Dendritic cell treated with granulocyte-macrophage colony-stimulating factor and Interleukin-4, amounts not matched to agents 40 ng/mL and 50 ng/mL, for 4 days (primary cell): ENCODE measurements at regions not wholly inside any gene's neighbourhood (a gene's known extent, or its start where the extent isn't known, plus 50 kb on each side); places are given as distances from the start of the nearest gene placed in this dataset.

Experiments
- H3K27ac Mint-ChIP-seq: one replicate; pipeline ENCODE4 v1.8.0; 2022; ENCODE audit warnings: mild to moderate bottlenecking, mixed read lengths
- H3K27me3 Mint-ChIP-seq: one replicate; pipeline ENCODE4 v1.8.0; 2022; ENCODE audit warnings: mild to moderate bottlenecking, mixed read lengths
- H3K36me3 Mint-ChIP-seq: one replicate; pipeline ENCODE4 v1.8.0; 2022; ENCODE audit warnings: low read depth, mixed read lengths
- H3K4me1 Mint-ChIP-seq: one replicate; pipeline ENCODE4 v1.8.0; 2022; ENCODE audit warnings: low read depth, mixed read lengths
- H3K4me3 Mint-ChIP-seq: one replicate; pipeline ENCODE4 v1.8.0; 2022; ENCODE audit warnings: mild to moderate bottlenecking, moderate library complexity, mixed read lengths
- H3K9me3 Mint-ChIP-seq: one replicate; pipeline ENCODE4 v1.8.0; 2022; ENCODE audit warnings: mixed read lengths
- intact Hi-C: fragments of 100-400 bp; cut with micrococcal nuclease; formaldehyde crosslinking; loops from one replicate; pipeline ENCODE4 v1.15.0; 2022

DNA sequence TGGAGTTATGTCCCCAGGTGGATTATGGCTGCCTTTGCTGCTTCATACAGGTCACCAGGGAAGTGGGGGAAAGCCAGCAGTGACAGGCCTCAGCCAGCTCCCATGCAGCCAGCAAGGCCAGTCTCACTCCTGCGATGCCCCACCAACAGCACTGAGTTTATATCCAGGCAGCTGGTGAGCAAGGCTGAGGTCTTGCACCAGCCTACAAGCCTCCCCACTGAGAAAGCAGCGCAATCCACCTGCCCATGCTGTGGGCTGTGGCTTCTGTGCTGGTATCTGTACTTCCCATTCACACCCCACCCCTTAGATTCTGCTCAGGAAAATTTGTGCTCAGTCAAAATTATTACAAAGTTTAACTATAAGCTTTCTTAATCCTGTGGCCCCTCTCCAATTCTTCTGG is 153.5 kb downstream of the HHIP start:
- H3K36me3 Mint-ChIP-seq: no peaks in the 10 kb centered on the region
- intact Hi-C loops: no loop called here

DNA sequence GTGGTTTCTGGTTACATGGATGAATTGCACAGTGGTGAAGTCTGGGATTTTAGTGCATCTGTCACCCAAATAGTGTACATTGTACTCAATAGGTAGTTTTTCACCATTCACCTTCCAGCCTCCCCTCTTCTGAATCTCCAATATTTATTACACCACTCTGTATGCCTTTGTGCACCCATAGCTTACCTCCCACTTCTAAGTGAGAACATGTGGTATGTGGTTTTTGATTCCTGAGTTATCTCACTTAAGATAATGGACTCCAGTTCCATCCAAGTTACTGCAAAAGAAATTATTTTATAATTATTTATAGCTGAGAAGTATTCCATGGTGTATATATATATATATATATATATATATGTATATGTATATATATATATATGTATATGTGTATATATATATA is 155.8 kb downstream of the HHIP start:
- Mint-ChIP-seq H3K4me1 (no peaks in the 10 kb centered on the region), H3K4me3 (no peak overlapping the region), H3K9me3 (peaks cover 17% of the 10 kb centered on the region), H3K27ac (no peak overlapping the region), H3K36me3 (no peaks in the 10 kb centered on the region), H3K27me3 (no peaks in the 10 kb centered on the region)
- intact Hi-C loops: no loop called here

More for the DNA sequence above, 153.5 kb downstream of the HHIP start:
- Mint-ChIP-seq H3K9me3 (peaks cover 18% of the 10 kb centered on the region), H3K4me1 (no peaks in the 10 kb centered on the region), H3K27ac (no peak overlapping the region), H3K4me3 (no peak overlapping the region), H3K27me3 (no peaks in the 10 kb centered on the region)

DNA sequence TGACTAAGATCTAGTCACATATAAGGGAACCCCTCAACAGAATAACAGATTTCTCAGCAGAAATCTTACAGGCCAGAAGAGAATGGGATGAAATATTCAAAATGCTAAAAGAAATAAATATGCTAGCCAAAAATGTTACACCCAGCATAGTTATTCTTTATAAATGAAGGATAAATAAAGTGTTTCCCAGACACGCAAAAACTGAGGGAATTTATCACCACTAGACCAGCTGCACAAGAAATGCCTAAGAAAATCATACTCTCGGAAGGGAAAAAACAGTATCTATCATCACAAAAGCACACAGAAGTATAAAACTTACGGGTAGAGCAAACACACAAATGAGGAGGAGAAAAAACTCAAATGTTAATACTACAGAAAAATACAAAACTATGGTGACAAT is 162.1 kb downstream of the HHIP start:
- Mint-ChIP-seq H3K4me1 (no peaks in the 10 kb centered on the region), H3K27ac (no peak overlapping the region), H3K9me3 (peaks cover 36% of the 10 kb centered on the region), H3K27me3 (no peaks in the 10 kb centered on the region), H3K4me3 (no peak overlapping the region), H3K36me3 (no peaks in the 10 kb centered on the region)
- intact Hi-C loops: no loop called here

DNA sequence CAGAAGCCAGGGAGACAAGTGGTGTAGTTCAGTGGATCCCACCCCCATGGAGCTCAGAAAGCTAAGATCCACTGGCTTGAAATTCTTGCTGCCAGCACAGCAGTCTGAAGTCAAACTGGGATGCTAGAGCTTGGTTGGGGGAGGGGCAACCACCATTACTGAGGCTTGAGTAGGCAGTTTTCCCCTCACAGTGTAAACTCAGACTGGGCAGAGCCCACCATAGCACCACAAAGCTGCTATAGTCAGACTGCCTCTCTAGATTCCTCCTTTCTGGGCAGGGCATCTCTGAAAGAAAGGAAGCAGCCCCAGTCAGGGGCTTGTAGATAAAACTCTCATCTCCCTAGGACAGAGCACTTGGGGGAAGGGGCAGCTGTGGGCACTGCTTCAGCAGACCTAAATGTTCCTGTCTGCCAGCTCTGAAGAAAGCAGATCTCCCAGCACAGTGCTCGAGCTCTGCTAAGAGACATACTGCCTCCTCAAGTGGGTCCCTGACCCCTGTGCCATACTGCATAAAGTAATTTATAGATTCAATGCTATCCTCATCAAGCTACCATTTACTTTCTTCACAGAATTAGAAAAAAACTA is 163.2 kb downstream of the HHIP start:
- intact Hi-C loops: no loop called here
- peaks cover 45% of the 10 kb centered on the region for H3K9me3 Mint-ChIP-seq
- H3K27ac Mint-ChIP-seq: no peak overlapping the region
- no peak overlapping the region for H3K4me3 Mint-ChIP-seq
- no peaks in the 10 kb centered on the region for H3K27me3 Mint-ChIP-seq
- H3K4me1 Mint-ChIP-seq: no peaks in the 10 kb centered on the region
- no peaks in the 10 kb centered on the region for H3K36me3 Mint-ChIP-seq

DNA sequence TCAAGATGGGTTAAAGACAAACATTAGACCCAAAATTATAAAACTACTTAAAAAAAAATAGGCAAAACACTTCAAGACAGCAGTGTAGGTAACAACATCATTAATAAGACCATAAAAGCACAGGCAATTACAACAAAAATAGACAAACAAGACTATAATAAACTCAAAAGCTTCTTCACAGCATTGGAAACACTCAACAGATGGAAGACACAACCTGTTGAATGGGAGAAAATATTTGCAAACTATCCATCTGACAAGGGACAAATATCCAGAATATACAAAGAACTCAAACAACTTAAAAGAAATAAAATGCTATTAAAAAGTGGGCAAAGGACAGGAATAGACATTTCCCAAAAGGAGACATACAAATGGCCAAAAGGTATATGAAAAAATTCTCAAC is 170.7 kb downstream of the HHIP start:
- Mint-ChIP-seq H3K27me3 (no peaks in the 10 kb centered on the region), H3K4me1 (no peaks in the 10 kb centered on the region), H3K27ac (no peak overlapping the region), H3K36me3 (no peaks in the 10 kb centered on the region), H3K9me3 (peaks cover 9% of the 10 kb centered on the region), H3K4me3 (no peak overlapping the region)
- intact Hi-C loops: no loop called here

DNA sequence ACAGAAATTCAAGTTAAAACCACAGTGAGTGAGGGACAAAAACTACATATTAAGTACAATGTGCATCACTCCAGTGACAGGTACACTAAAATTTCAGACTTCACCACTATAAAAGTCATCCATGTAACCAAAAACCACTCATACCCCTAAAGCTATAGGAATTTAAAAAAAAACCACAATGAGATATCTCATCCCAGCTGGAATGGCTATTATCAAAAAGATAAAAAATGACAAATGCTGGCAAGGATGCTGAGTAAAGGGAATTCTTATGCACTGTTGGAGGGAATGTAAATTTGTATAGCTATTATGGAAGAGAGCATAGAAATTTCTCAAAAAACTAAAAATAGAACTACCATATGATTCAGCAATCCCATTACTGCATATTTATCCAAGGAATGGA is 171.1 kb downstream of the HHIP start:
- no peak overlapping the region for H3K27ac Mint-ChIP-seq
- no peaks in the 10 kb centered on the region for H3K4me1 Mint-ChIP-seq
- intact Hi-C loops: no loop called here
- H3K4me3 Mint-ChIP-seq: no peak overlapping the region
- peaks cover 9% of the 10 kb centered on the region for H3K9me3 Mint-ChIP-seq
- H3K36me3 Mint-ChIP-seq: no peaks in the 10 kb centered on the region
- H3K27me3 Mint-ChIP-seq: no peaks in the 10 kb centered on the region

DNA sequence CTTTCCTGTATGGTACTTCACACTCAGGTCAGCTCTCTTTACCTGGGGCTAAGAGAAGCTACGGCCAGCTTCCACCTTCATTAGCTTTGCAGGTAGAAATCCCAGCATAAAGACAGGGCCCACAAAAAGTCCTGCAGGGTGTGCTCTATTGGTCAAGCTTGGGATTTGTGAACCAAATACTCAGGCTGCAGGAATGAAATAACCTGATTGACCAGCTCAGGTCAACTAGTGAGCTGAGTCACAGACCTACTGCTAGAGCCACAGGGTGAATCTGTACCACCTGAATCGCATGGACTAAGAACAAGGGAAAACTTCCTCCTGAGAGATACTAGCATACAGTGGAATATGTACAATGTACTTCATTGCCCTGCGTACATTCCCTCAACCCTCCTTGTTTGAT is 172.2 kb downstream of the HHIP start:
- intact Hi-C loops: no loop called here
- no peaks in the 10 kb centered on the region for H3K36me3 Mint-ChIP-seq
- no peaks in the 10 kb centered on the region for H3K4me1 Mint-ChIP-seq
- H3K4me3 Mint-ChIP-seq: no peak overlapping the region
- peaks cover 9% of the 10 kb centered on the region for H3K9me3 Mint-ChIP-seq
- no peaks in the 10 kb centered on the region for H3K27me3 Mint-ChIP-seq
- H3K27ac Mint-ChIP-seq: no peak overlapping the region

DNA sequence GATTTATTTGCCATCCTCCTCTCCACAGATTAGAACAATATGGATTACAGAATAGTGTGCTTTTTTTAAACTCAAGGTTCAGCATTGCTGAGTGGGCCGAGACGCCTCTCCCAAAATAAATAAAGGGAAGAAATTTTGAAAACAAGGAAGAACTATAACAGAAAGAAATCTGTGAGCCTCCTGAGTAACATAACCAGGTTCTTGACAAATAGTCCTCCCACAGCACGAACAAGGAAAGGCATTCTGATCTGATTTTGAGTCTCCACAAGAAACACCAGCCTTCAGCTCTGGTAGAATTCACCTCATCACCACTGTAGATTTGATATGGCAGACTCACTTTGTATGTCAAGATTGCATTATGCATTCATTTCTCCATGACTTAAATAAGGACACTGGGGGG is 173.6 kb downstream of the HHIP start:
- no peaks in the 10 kb centered on the region for H3K9me3 Mint-ChIP-seq
- no peaks in the 10 kb centered on the region for H3K4me1 Mint-ChIP-seq
- H3K27ac Mint-ChIP-seq: no peak overlapping the region
- no peaks in the 10 kb centered on the region for H3K36me3 Mint-ChIP-seq
- no peak overlapping the region for H3K4me3 Mint-ChIP-seq
- H3K27me3 Mint-ChIP-seq: no peaks in the 10 kb centered on the region
- intact Hi-C loops: no loop called here

DNA sequence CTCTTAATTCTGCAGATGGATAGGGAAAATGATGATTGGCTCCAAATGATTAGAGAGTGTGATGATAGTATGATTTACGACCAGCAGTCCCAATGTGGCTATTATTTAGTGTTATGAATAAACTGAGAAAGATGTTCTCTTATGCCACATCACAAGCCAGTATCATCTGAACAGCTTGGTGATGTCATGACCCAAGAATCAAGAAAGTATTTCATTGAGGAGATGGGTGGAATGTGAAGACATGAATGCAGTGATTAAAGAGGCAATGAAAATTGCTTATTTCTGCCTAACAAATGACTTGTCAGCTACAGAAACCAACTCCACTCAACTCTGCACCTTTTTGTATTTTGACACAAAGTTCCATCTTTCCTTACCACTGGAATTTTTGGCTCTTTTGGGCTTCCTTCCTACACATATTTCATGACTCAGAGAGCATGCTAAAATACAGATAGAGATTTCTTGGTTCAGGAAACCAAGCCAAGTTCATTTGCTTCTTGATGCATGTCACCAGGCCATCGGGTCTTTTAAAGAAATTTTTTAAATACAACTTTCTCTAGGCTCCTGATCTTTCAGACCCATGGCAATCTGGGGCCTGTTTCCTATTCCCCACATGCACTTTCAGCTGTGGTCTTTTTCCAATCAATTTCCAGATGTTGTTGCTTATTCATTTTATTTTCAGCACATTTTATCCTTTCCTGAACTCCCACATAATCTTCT is 174.2 kb downstream of the HHIP start:
- Mint-ChIP-seq H3K4me3 (no peak overlapping the region), H3K9me3 (no peaks in the 10 kb centered on the region), H3K27ac (no peak overlapping the region), H3K27me3 (no peaks in the 10 kb centered on the region), H3K36me3 (no peaks in the 10 kb centered on the region), H3K4me1 (no peaks in the 10 kb centered on the region)
- intact Hi-C loops: no loop called here

DNA sequence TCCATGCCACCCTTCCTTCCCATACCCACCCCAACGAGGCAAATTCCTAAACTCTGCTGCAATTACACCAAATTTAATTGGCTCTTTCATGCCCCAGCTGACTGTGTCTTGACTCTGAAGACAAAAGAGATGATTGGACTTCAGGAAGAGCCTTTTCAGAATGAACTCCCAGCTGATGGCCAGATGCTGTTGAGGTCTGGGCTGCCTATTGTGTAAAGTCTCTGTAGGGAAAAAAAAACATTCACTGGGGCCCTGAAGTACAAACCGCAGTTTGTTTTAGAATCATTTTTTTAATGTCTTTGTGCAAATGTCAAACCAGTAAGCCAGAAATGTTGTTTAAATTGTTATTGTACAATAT is 174.8 kb downstream of the HHIP start:
- Mint-ChIP-seq H3K27ac (no peak overlapping the region), H3K4me3 (no peak overlapping the region), H3K9me3 (no peaks in the 10 kb centered on the region), H3K27me3 (no peaks in the 10 kb centered on the region), H3K36me3 (no peaks in the 10 kb centered on the region), H3K4me1 (no peaks in the 10 kb centered on the region)
- intact Hi-C loops: no loop called here

DNA sequence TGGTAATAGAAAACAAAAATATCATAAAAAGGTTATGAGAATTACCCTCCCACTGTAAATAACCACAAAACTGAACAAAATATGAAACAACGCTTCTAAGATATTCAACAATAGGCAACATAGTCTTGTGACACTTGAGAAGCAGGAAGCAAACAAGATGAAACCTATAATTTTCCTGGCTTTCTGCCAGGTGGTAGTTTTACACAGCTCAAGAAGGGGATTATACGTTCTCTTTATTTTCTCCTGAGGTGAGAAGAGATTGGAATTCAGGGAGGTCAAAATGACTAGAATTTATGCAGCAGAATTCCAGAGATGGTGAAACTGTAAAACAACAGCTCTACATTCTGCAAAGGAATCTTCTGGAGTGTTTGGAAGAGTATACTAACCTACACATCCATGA is 186.0 kb downstream of the HHIP start:
- Mint-ChIP-seq H3K4me3 (no peak overlapping the region), H3K36me3 (no peaks in the 10 kb centered on the region), H3K9me3 (no peaks in the 10 kb centered on the region), H3K27ac (no peak overlapping the region), H3K27me3 (no peaks in the 10 kb centered on the region), H3K4me1 (no peaks in the 10 kb centered on the region)
- intact Hi-C loops: no loop called here

DNA sequence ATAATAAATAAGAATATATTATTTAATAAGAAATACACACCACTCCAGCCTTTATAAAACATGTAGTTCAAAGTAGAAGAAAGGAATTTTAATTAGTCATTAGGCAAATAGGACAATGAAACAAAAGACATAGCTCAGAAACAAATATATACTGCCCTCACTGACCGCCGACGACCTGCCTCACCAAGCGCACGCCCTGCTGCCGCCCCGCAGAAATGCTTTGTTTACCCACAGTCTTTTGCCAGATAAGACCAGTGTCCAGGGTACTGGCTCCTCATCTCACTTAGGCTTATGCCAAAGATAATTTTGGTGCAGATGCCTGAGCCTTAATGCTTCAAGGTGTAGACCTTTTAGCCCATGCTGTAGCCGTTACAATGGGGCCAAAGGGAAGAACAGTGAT is 199.5 kb downstream of the HHIP start:
- intact Hi-C loops: no loop called here
- H3K36me3 Mint-ChIP-seq: no peaks in the 10 kb centered on the region
- H3K4me3 Mint-ChIP-seq: no peak overlapping the region
- peaks cover 9% of the 10 kb centered on the region for H3K9me3 Mint-ChIP-seq
- no peak overlapping the region for H3K27ac Mint-ChIP-seq
- H3K27me3 Mint-ChIP-seq: no peaks in the 10 kb centered on the region
- H3K4me1 Mint-ChIP-seq: no peaks in the 10 kb centered on the region

DNA sequence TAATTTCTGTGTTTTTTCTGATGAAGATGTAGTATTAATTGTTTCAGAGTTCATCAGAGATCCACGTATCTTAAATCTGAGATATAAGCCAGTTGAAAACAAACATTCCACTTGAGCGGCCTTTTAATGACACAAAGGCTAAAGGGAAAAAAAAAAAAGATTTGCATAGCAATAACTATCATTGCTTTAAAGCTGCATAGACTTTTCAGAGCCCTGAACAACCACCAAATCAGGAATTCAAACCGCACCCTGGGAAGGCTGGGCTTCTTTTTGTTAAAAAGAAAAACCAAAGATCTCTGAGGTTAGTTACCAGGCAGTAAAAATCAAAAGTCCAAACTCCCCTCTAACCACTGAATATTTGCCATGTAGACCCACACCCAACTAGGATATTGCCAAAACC is 206.0 kb downstream of the HHIP start:
- no peak overlapping the region for H3K4me3 Mint-ChIP-seq
- no peak overlapping the region for H3K27ac Mint-ChIP-seq
- intact Hi-C loops: no loop called here
- peaks cover 15% of the 10 kb centered on the region for H3K9me3 Mint-ChIP-seq
- H3K27me3 Mint-ChIP-seq: no peaks in the 10 kb centered on the region
- no peaks in the 10 kb centered on the region for H3K4me1 Mint-ChIP-seq
- no peaks in the 10 kb centered on the region for H3K36me3 Mint-ChIP-seq

DNA sequence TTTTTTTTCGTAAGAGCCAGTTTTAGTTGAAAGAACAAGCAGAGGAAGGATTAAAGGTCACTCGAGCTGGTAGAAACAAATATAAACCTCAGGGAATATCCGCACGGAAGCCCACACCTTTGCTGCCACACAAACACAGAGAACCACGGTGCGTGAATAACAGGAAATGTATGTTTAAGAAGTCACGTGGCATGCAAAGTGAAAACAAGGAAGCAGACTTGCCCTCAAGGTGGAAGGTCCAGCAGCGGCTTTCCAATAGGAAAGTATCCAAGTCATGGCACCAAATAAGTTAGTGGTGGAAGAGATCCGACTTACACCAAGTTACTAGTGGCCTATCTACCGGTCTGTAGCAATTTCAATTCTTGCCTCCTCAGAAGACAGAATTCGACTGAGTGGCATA is 215.5 kb downstream of the HHIP start:
- no peak overlapping the region for H3K27ac Mint-ChIP-seq
- intact Hi-C loops: no loop called here
- H3K4me3 Mint-ChIP-seq: no peak overlapping the region
- H3K27me3 Mint-ChIP-seq: no peaks in the 10 kb centered on the region
- H3K36me3 Mint-ChIP-seq: no peaks in the 10 kb centered on the region
- peaks cover 48% of the 10 kb centered on the region for H3K9me3 Mint-ChIP-seq
- no peaks in the 10 kb centered on the region for H3K4me1 Mint-ChIP-seq

DNA sequence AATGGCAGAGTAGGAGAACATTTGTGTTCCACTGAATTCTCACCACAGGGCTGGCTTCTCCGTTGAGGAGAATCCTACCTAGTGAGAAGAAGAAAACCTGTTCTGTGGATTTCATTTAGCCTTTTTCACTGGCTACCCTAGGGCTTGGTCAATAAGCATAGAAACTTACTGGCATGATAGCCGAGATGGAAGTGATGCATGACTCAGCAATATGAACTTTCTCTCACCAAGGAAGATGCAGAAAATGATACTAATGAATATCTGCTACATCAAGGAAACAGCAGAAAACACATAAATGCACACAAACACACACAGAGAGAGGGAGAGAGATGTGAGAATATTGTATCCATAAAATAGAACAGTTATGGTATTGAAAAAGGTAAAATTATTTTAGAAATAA is 216.3 kb downstream of the HHIP start:
- H3K4me3 Mint-ChIP-seq: no peak overlapping the region
- no peaks in the 10 kb centered on the region for H3K27me3 Mint-ChIP-seq
- H3K36me3 Mint-ChIP-seq: no peaks in the 10 kb centered on the region
- intact Hi-C loops: no loop called here
- H3K27ac Mint-ChIP-seq: no peak overlapping the region
- H3K9me3 Mint-ChIP-seq: peaks cover 55% of the 10 kb centered on the region
- no peaks in the 10 kb centered on the region for H3K4me1 Mint-ChIP-seq
